ENCODE measurements at regions not wholly inside any gene's neighbourhood (a gene's known extent, or its start where the extent isn't known, plus 50 kb on each side); places are given as distances from the start of the nearest gene placed in this dataset.
"Not testable (repeated sequence)": the region's sequence is repeated elsewhere in the genome, so short reads cannot be mapped to it uniquely, and the experiment has no call there.

GRCh38 chr13:46498650-46499049, 54.3 kb upstream of the LRCH1 start:
- no peak for DNase-seq (ENCODE audit: low read depth in 2 of 2)

- DNase-seq (ENCODE audit: low read depth in 2 of 2), result no peak
Observed at GRCh38 chr13:46496086-46496485, 56.9 kb upstream of the LRCH1 start.

- DNase-seq (ENCODE audit: low read depth in 2 of 2), result no peak
Observed at GRCh38 chr13:46495651-46496050, 57.3 kb upstream of the LRCH1 start.

- DNase-seq (ENCODE audit: low read depth in 2 of 2), result no peak
Observed at GRCh38 chr13:46495066-46495465, 57.9 kb upstream of the LRCH1 start.

- no peak for DNase-seq (ENCODE audit: low read depth in 2 of 2)
Observed at GRCh38 chr13:46492946-46493345, 60.0 kb upstream of the LRCH1 start.

- no peak for DNase-seq (ENCODE audit: low read depth in 2 of 2)
Observed at GRCh38 chr13:46491641-46492040, 61.3 kb upstream of the LRCH1 start.

GRCh38 chr13:46490713-46491112, 62.3 kb upstream of the LRCH1 start:
- DNase-seq (ENCODE audit: low read depth in 2 of 2), result not testable (repeated sequence)

- DNase-seq (ENCODE audit: low read depth in 2 of 2), result no peak
Observed at GRCh38 chr13:46490129-46490528, 62.8 kb upstream of the LRCH1 start.

- DNase-seq (ENCODE audit: low read depth in 2 of 2), result peak; percentile 61 to 66
Observed at GRCh38 chr13:46489586-46490023, 63.4 kb upstream of the LRCH1 start.

- no peak for DNase-seq (ENCODE audit: low read depth in 2 of 2)
Observed at GRCh38 chr13:46487748-46488147, 65.2 kb upstream of the LRCH1 start.

- no peak for DNase-seq (ENCODE audit: low read depth in 2 of 2)
Observed at GRCh38 chr13:46486270-46486669, 66.7 kb upstream of the LRCH1 start.

GRCh38 chr13:46484561-46484960, 68.4 kb upstream of the LRCH1 start:
- no peak for DNase-seq (ENCODE audit: low read depth in 2 of 2)

- no peak for DNase-seq (ENCODE audit: low read depth in 2 of 2)
Observed at GRCh38 chr13:46481166-46481565, 71.8 kb upstream of the LRCH1 start.

GRCh38 chr13:46480131-46480530, 72.8 kb upstream of the LRCH1 start:
- DNase-seq (ENCODE audit: low read depth in 2 of 2), result no peak

- DNase-seq (ENCODE audit: low read depth in 2 of 2), result no peak
Observed at GRCh38 chr13:46479691-46480090, 73.3 kb upstream of the LRCH1 start.

GRCh38 chr13:46479283-46479682, 73.7 kb upstream of the LRCH1 start:
- no peak for DNase-seq (ENCODE audit: low read depth in 2 of 2)

GRCh38 chr13:46478651-46479050, 74.3 kb upstream of the LRCH1 start:
- no peak for DNase-seq (ENCODE audit: low read depth in 2 of 2)

GRCh38 chr13:46476174-46476573, 76.8 kb upstream of the LRCH1 start:
- DNase-seq (ENCODE audit: low read depth in 2 of 2), result no peak

GRCh38 chr13:46475541-46475991, 77.4 kb upstream of the LRCH1 start:
- no peak for DNase-seq (ENCODE audit: low read depth in 2 of 2)

- no peak for DNase-seq (ENCODE audit: low read depth in 2 of 2)
Observed at GRCh38 chr13:46473806-46474205, 79.2 kb upstream of the LRCH1 start.

GRCh38 chr13:46472384-46472783, 80.6 kb upstream of the LRCH1 start:
- no peak for DNase-seq (ENCODE audit: low read depth in 2 of 2)

- not testable (repeated sequence) for DNase-seq (ENCODE audit: low read depth in 2 of 2)
Observed at GRCh38 chr13:46469699-46470098, 82.6 kb upstream of the RUBCNL start.

GRCh38 chr13:46468570-46469463, 81.8 kb upstream of the RUBCNL start:
- peak; percentile 58 to 66 for DNase-seq (ENCODE audit: low read depth in 2 of 2)

GRCh38 chr13:46467694-46468093, 80.6 kb upstream of the RUBCNL start:
- not testable (repeated sequence) for DNase-seq (ENCODE audit: low read depth in 2 of 2)
